ENCODE measurements at regions not wholly inside any gene's neighbourhood (a gene's known extent, or its start where the extent isn't known, plus 50 kb on each side); places are given as distances from the start of the nearest gene placed in this dataset.

DNA sequence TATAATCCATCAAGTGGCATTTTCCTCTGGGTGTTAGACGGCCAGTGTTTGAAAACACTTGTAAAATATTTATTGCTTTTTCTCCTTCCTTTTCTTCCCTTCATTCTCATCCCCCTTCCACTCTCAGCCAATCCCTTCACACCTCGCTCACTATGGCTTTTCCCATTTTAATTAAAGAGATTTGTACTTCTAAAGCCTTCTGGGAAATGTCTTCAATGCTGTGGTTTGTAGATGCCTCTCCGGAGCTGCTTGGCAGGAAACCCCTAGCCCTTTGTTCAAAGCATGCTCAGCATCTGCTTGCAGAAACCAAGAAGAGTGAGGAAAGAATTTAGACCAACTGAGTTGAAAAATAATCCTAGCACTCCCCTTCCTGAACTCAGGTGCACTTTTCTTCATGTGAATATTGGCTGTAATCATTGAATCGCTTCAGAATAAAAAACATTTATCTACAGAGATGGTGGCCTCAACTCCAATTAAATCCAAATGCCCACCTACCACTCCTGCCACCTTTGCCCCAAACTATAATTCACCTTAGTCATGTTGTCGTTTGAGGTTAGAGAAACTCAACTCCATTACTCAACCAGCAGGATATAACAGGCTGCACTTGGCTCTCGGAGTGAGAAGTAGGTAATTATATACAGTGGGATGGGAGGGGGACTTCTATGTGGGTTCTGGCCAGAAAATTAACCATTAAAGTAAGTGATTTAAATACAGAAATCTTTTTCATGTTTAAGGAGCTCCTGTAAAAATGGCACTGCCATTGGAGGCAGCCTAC lies 659.4 kb upstream of the CAMK1G start:
- no peak overlapping the region for H3K27ac Mint-ChIP-seq
- TF ChIP-seq CTCF (IDR thresholded peaks at IDR 0.05): no peak
- H3K4me1 Mint-ChIP-seq (ENCODE audit: low read depth): no peaks in the 10 kb centered on the region; the same call in 1 of the 2 replicates
- H3K4me3 Mint-ChIP-seq: no peak overlapping the region
- no peaks in the 10 kb centered on the region for H3K27me3 Mint-ChIP-seq (ENCODE audit: insufficient read depth)
- no peak for DNase-seq
- H3K9me3 Mint-ChIP-seq: peaks cover 34% of the 10 kb centered on the region
- no peaks in the 10 kb centered on the region; the same call in 1 of the 2 replicates for H3K36me3 Mint-ChIP-seq (ENCODE audit: low read depth)

- no peak for DNase-seq
- TF ChIP-seq CTCF (IDR thresholded peaks at IDR 0.05): no peak
- Mint-ChIP-seq H3K36me3 (ENCODE audit: low read depth) (no peaks in the 10 kb centered on the region; the same call in 1 of the 2 replicates), H3K4me1 (ENCODE audit: low read depth) (peaks cover 7% of the 10 kb centered on the region; the same call in 1 of the 2 replicates), H3K4me3 (no peak overlapping the region), H3K27ac (no peak overlapping the region), H3K27me3 (ENCODE audit: insufficient read depth) (no peaks in the 10 kb centered on the region), H3K9me3 (peaks cover 36% of the 10 kb centered on the region)
These were observed 658.6 kb upstream of the CAMK1G start for GRCh38 chr1:208924928-208925327.

GRCh38 chr1:208928349-208929010 lies 655.0 kb upstream of the CAMK1G start:
- peaks cover 46% of the 10 kb centered on the region for H3K9me3 Mint-ChIP-seq
- H3K27ac Mint-ChIP-seq: no peak overlapping the region
- H3K4me3 Mint-ChIP-seq: no peak overlapping the region
- DNase-seq: no peak
- no peak for TF ChIP-seq CTCF (IDR thresholded peaks at IDR 0.05)
- peaks cover 7% of the 10 kb centered on the region; the same call in 1 of the 2 replicates for H3K4me1 Mint-ChIP-seq (ENCODE audit: low read depth)
- no peaks in the 10 kb centered on the region for H3K27me3 Mint-ChIP-seq (ENCODE audit: insufficient read depth)
- H3K36me3 Mint-ChIP-seq (ENCODE audit: low read depth): no peaks in the 10 kb centered on the region; the same call in 1 of the 2 replicates

DNA sequence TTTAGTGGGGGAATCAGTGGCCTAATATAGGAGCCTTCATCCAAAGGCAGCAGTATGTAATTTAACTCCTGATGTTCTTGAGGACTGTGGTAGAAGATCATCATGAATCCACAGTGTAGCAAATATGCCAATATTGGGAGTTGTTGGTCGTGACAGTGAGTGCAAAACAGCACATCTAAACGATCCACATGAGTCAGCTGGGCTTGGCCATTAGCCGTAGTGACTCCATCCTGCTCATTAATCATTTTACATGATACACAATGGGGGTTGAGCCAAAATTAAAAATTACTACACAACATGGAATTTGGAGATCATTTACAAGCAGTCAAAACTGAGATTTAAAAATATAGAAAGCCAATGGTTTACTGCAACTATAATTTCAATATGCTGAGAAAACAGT lies 653.9 kb upstream of the CAMK1G start:
- Mint-ChIP-seq H3K27me3 (ENCODE audit: insufficient read depth) (no peaks in the 10 kb centered on the region), H3K4me1 (ENCODE audit: low read depth) (peaks cover 7% of the 10 kb centered on the region; the same call in 1 of the 2 replicates), H3K4me3 (no peak overlapping the region), H3K36me3 (ENCODE audit: low read depth) (no peaks in the 10 kb centered on the region; the same call in 1 of the 2 replicates), H3K27ac (no peak overlapping the region), H3K9me3 (peaks cover 47% of the 10 kb centered on the region)
- peak; percentile 10 for DNase-seq
- TF ChIP-seq CTCF (IDR thresholded peaks at IDR 0.05): no peak

DNA sequence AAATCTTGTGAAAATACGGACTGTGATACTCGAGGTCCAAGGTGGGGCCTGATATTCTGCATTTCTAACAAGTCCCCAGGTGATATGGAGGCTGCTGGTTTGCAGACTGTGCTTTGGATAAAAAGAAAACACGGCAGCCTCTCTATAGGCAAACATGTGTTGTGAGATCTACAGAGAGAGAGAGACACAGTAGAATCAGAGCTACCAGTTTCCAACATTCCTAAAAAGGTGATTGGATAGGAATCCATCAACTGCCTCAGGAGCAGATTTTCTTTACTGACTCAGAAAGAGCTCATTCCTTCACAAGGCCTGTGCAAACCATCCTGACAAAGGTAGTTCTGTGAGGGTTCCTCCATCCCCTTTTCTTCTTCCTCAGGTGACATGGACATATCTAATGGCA lies 651.6 kb upstream of the CAMK1G start:
- TF ChIP-seq CTCF (IDR thresholded peaks at IDR 0.05): no peak
- Mint-ChIP-seq H3K9me3 (peaks cover 43% of the 10 kb centered on the region), H3K4me1 (ENCODE audit: low read depth) (peaks cover 7% of the 10 kb centered on the region; the same call in 1 of the 2 replicates), H3K4me3 (no peak overlapping the region), H3K36me3 (ENCODE audit: low read depth) (no peaks in the 10 kb centered on the region; the same call in 1 of the 2 replicates), H3K27ac (no peak overlapping the region), H3K27me3 (ENCODE audit: insufficient read depth) (no peaks in the 10 kb centered on the region; the same call in 1 of the 2 replicates)
- no peak for DNase-seq

Measured in HFFc6 (cell line).